ENCODE measurements at regions not wholly inside any gene's neighbourhood (a gene's known extent, or its start where the extent isn't known, plus 50 kb on each side); places are given as distances from the start of the nearest gene placed in this dataset.

GRCh38 chr12:85367936-85368335, 87.9 kb downstream of the ALX1 start:
- ChIA-PET POLR2A (no interaction called here), CTCF (no interaction called here)
- intact Hi-C loops (cut with micrococcal nuclease): no loop called here
- TF ChIP-seq CTCF (IDR thresholded peaks at IDR 0.05): no peak
- no peaks in the 10 kb centered on the region for H3K4me1 Mint-ChIP-seq (ENCODE audit: low read depth)
- DNase-seq (no peak), ATAC-seq (no peak)
- H3K36me3 Mint-ChIP-seq (ENCODE audit: low read depth): no peaks in the 10 kb centered on the region
- H3K9me3 Mint-ChIP-seq: no peaks in the 10 kb centered on the region
- H3K27ac Mint-ChIP-seq: no peak overlapping the region
- H3K4me3 Mint-ChIP-seq: no peak overlapping the region
- H3K27me3 Mint-ChIP-seq: no peaks in the 10 kb centered on the region

GRCh38 chr12:85369365-85370154, 89.5 kb downstream of the ALX1 start:
- no peak overlapping the region for H3K4me3 Mint-ChIP-seq
- no peaks in the 10 kb centered on the region for H3K4me1 Mint-ChIP-seq (ENCODE audit: low read depth)
- H3K27ac Mint-ChIP-seq: no peak overlapping the region
- TF ChIP-seq CTCF (IDR thresholded peaks at IDR 0.05): no peak
- ChIA-PET POLR2A (no interaction called here), CTCF (no interaction called here)
- H3K27me3 Mint-ChIP-seq: no peaks in the 10 kb centered on the region
- no peak for DNase-seq
- intact Hi-C loops (cut with micrococcal nuclease): no loop called here
- no peaks in the 10 kb centered on the region for H3K36me3 Mint-ChIP-seq (ENCODE audit: low read depth)
- no peak for ATAC-seq
- H3K9me3 Mint-ChIP-seq: no peaks in the 10 kb centered on the region

- no peak for ATAC-seq
- ChIA-PET CTCF (no interaction called here), POLR2A (no interaction called here)
- H3K9me3 Mint-ChIP-seq: peaks cover 3% of the 10 kb centered on the region
- intact Hi-C loops (cut with micrococcal nuclease): no loop called here
- H3K27ac Mint-ChIP-seq: no peak overlapping the region
- DNase-seq: no peak
- no peaks in the 10 kb centered on the region for H3K36me3 Mint-ChIP-seq (ENCODE audit: low read depth)
- no peaks in the 10 kb centered on the region for H3K27me3 Mint-ChIP-seq
- no peaks in the 10 kb centered on the region for H3K4me1 Mint-ChIP-seq (ENCODE audit: low read depth)
- no peak for TF ChIP-seq CTCF (IDR thresholded peaks at IDR 0.05)
- no peak overlapping the region for H3K4me3 Mint-ChIP-seq
Observed at GRCh38 chr12:85373045-85373444, 93.0 kb downstream of the ALX1 start.

GRCh38 chr12:85374981-85375380, 95.0 kb downstream of the ALX1 start:
- DNase-seq (no peak), ATAC-seq (no peak)
- Mint-ChIP-seq H3K27ac (no peak overlapping the region), H3K27me3 (no peaks in the 10 kb centered on the region), H3K36me3 (ENCODE audit: low read depth) (no peaks in the 10 kb centered on the region), H3K4me1 (ENCODE audit: low read depth) (no peaks in the 10 kb centered on the region), H3K4me3 (no peak overlapping the region), H3K9me3 (peaks cover 3% of the 10 kb centered on the region)
- POLR2A ChIA-PET: no interaction called here
- CTCF ChIA-PET: no interaction called here
- intact Hi-C loops (cut with micrococcal nuclease): no loop called here
- no peak for TF ChIP-seq CTCF (IDR thresholded peaks at IDR 0.05)

GRCh38 chr12:85385406-85385805, 105.4 kb downstream of the ALX1 start:
- ATAC-seq: no peak
- H3K36me3 Mint-ChIP-seq (ENCODE audit: low read depth): no peaks in the 10 kb centered on the region
- DNase-seq: no peak
- no peaks in the 10 kb centered on the region for H3K4me1 Mint-ChIP-seq (ENCODE audit: low read depth)
- TF ChIP-seq CTCF (IDR thresholded peaks at IDR 0.05): no peak
- no peak overlapping the region for H3K27ac Mint-ChIP-seq
- no peak overlapping the region for H3K4me3 Mint-ChIP-seq
- POLR2A ChIA-PET: no interaction called here
- H3K9me3 Mint-ChIP-seq: no peaks in the 10 kb centered on the region
- CTCF ChIA-PET: no interaction called here
- H3K27me3 Mint-ChIP-seq: no peaks in the 10 kb centered on the region
- intact Hi-C loops (cut with micrococcal nuclease): no loop called here
